Fibroblast of lung (primary cell): ENCODE measurements at regions not wholly inside any gene's neighbourhood (a gene's known extent, or its start where the extent isn't known, plus 50 kb on each side); places are given as distances from the start of the nearest gene placed in this dataset.

ENCODE experiments used
- DNase-seq, 2 donors: peaks; one replicate each; pipeline versions ENCODE4 v3.0.0 to v3.0.0-alpha.2; 2010; ENCODE audit warnings: low read depth in 2 of 2
- H2AFZ ChIP-seq: 2 replicates; pipeline ENCODE4 v1.5.1; 2012; ENCODE audit warnings: low read length, control low read depth, inconsistent platforms
- H3K27ac ChIP-seq: 2 replicates; pipeline ENCODE4 v1.5.1; 2011; ENCODE audit warnings: low read length, control low read depth; ENCODE audit not compliant: insufficient read depth
- H3K27me3 ChIP-seq: 2 replicates; pipeline ENCODE4 v1.5.1; 2011; ENCODE audit warnings: mild to moderate bottlenecking, low read length; ENCODE audit not compliant: control insufficient read depth, insufficient read depth
- H3K36me3 ChIP-seq: 2 replicates; pipeline ENCODE4 v1.5.1; 2011; ENCODE audit warnings: low read length; ENCODE audit not compliant: control insufficient read depth, insufficient read depth
- H3K4me1 ChIP-seq: 2 replicates; pipeline ENCODE4 v1.5.1; 2011; ENCODE audit warnings: low read length; ENCODE audit not compliant: control insufficient read depth, insufficient read depth; ENCODE audit errors: extremely low read depth
- H3K4me2 ChIP-seq: 2 replicates; pipeline ENCODE4 v1.5.1; 2011; ENCODE audit warnings: low read length, control low read depth; ENCODE audit not compliant: insufficient read depth; ENCODE audit errors: extremely low read depth
- H3K4me3 ChIP-seq, 4 experiments: fragments of 200-600 bp in 1 of 4; sonication (generic) in 1 of 4; replicated peaks in 1 of 4; 2 replicates each; pipeline ENCODE4 v1.5.1; 2011 to 2016; ENCODE audit warnings: low read length in 4 of 4, low read depth in 3 of 4, mild to moderate bottlenecking in 3 of 4, control low read depth in 2 of 4, inconsistent platforms in 1 of 4, mixed read lengths in 1 of 4; ENCODE audit not compliant: insufficient read depth in 1 of 4; ENCODE audit errors: control extremely low read depth in 1 of 4
- H3K79me2 ChIP-seq: 2 replicates; pipeline ENCODE4 v1.5.1; 2012; ENCODE audit warnings: mild to moderate bottlenecking, low read length, inconsistent platforms; ENCODE audit not compliant: control insufficient read depth, insufficient read depth
- H3K9ac ChIP-seq: 2 replicates; pipeline ENCODE4 v1.5.1; 2011; ENCODE audit warnings: mild to moderate bottlenecking, low read length, control low read depth; ENCODE audit not compliant: insufficient read depth
- H3K9me3 ChIP-seq: 2 replicates; pipeline ENCODE4 v1.5.1; 2012; ENCODE audit warnings: low read depth, low read length; ENCODE audit not compliant: control insufficient read depth, insufficient read depth
- H4K20me1 ChIP-seq: 2 replicates; pipeline ENCODE4 v1.5.1; 2011; ENCODE audit warnings: low read length; ENCODE audit not compliant: control insufficient read depth, insufficient read depth; ENCODE audit errors: extremely low read depth
- EZH2 ChIP-seq: IDR thresholded peaks from 2 replicates; pipeline ENCODE4 v1.5.1; 2012; ENCODE audit warnings: low read length, control low read depth, mild to moderate bottlenecking; ENCODE audit errors: missing control alignments
- TF ChIP-seq, protein P1 (sequence below), 2 donors: IDR thresholded peaks in 1 of 2; conservative IDR thresholded peaks in 1 of 2; 1 replicate in 1 of 2; 2 replicates in 1 of 2; pipeline ENCODE4 v1.5.1; 2011 to 2012; ENCODE audit warnings: low read length in 2 of 2, control low read depth in 1 of 2, inconsistent platforms in 1 of 2, low read depth in 1 of 2, mild to moderate bottlenecking in 1 of 2

DNA sequence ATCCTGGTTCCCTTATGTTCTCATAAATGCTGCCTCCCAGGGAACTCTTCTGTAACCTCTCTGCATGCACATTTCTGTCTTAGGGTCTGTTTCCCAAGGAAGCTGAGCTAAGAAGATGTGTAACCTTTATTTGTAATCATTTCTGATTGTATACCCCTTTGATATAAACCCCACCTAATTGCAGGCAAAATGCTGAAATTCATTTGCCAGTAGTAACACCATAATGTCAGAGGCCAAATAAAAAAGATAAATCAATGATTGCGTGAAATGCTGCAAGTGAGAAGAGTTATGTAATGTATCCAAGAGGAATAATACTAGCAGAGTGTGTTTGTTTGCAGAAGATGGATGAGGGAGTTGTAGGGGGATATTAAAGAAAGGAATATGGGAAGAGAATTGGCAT is 822.6 kb upstream of the GRAMD2B start:
- no peak for TF ChIP-seq EZH2
- TF ChIP-seq, protein P1, sequence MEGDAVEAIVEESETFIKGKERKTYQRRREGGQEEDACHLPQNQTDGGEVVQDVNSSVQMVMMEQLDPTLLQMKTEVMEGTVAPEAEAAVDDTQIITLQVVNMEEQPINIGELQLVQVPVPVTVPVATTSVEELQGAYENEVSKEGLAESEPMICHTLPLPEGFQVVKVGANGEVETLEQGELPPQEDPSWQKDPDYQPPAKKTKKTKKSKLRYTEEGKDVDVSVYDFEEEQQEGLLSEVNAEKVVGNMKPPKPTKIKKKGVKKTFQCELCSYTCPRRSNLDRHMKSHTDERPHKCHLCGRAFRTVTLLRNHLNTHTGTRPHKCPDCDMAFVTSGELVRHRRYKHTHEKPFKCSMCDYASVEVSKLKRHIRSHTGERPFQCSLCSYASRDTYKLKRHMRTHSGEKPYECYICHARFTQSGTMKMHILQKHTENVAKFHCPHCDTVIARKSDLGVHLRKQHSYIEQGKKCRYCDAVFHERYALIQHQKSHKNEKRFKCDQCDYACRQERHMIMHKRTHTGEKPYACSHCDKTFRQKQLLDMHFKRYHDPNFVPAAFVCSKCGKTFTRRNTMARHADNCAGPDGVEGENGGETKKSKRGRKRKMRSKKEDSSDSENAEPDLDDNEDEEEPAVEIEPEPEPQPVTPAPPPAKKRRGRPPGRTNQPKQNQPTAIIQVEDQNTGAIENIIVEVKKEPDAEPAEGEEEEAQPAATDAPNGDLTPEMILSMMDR (conservative IDR thresholded peaks at IDR 0.05 in 1 of 2, IDR thresholded peaks at IDR 0.05 in 1 of 2; ENCODE audit: low read depth in 1 of 2, low read length in 2 of 2), result no peak
- no peak for DNase-seq
- no peak overlapping the region for H3K27ac ChIP-seq
- H3K36me3 ChIP-seq, result no peaks in the 10 kb centered on the region
- no peak overlapping the region for H3K4me3 ChIP-seq
- H4K20me1 ChIP-seq, result no peaks in the 10 kb centered on the region
- H3K4me1 ChIP-seq, result peaks cover 3% of the 10 kb centered on the region
- H3K27me3 ChIP-seq, result no peaks in the 10 kb centered on the region
- no peaks in the 10 kb centered on the region for H3K79me2 ChIP-seq
- H3K9ac ChIP-seq, result no peak overlapping the region
- no peaks in the 10 kb centered on the region for H3K9me3 ChIP-seq
- H2AFZ ChIP-seq, result no peak overlapping the region
- no peak overlapping the region for H3K4me2 ChIP-seq

DNA sequence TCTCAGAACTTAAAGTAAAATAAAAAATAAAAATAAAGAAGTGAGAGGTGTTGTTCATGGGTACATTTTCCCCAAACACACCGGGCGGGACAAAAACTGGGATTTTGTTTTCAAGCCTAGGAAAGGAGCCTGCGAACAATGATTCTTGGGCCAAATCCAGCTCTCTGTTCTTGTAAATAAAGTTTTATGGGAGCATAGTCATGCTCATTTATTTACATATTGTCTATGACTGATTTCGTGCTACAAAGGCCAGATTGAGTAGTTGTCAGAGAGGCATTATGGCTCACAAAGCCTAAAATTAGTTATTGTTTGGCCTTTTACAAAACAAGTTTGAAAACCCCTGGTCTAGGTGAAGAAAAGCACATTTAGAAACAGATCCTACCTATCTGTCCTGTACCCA is 821.0 kb upstream of the GRAMD2B start:
- Histone ChIP-seq H3K4me3 (no peak overlapping the region), H3K27me3 (no peaks in the 10 kb centered on the region), H4K20me1 (no peaks in the 10 kb centered on the region), H3K9me3 (no peaks in the 10 kb centered on the region), H3K36me3 (no peaks in the 10 kb centered on the region), H3K9ac (no peak overlapping the region), H3K27ac (no peak overlapping the region), H3K4me1 (peaks cover 3% of the 10 kb centered on the region), H3K4me2 (no peak overlapping the region), H2AFZ (no peak overlapping the region), H3K79me2 (no peaks in the 10 kb centered on the region)
- TF ChIP-seq EZH2, result no peak
- TF ChIP-seq, protein P1 (conservative IDR thresholded peaks at IDR 0.05 in 1 of 2, IDR thresholded peaks at IDR 0.05 in 1 of 2; ENCODE audit: low read depth in 1 of 2, low read length in 2 of 2), result no peak
- no peak for DNase-seq

DNA sequence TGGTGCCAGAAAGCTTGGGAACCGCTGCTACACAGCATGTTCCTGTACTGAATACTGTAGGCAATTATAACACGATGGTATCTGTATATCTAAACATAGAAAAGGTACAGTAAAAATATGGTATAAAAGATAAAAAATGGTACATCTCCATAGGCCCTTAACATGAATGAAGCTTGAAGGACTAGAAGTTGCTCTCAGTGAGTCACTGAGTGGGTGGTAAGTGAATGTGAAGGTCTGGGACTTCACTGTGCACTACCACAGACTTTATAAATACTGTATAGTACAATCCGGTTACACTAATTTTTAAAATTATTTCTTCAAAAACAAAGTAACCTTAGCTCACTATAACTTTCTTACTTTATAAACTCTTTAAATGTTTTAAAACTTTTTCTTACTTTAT is 819.9 kb upstream of the GRAMD2B start:
- peak in 1 of 2 donors; percentile 74 for DNase-seq
- no peaks in the 10 kb centered on the region for H3K79me2 ChIP-seq
- no peak overlapping the region for H2AFZ ChIP-seq
- H3K9me3 ChIP-seq, result no peaks in the 10 kb centered on the region
- H3K27ac ChIP-seq, result no peak overlapping the region
- TF ChIP-seq, protein P1 (conservative IDR thresholded peaks at IDR 0.05 in 1 of 2, IDR thresholded peaks at IDR 0.05 in 1 of 2; ENCODE audit: low read depth in 1 of 2, low read length in 2 of 2), result no peak
- no peak for TF ChIP-seq EZH2
- no peaks in the 10 kb centered on the region for H3K36me3 ChIP-seq
- H3K4me2 ChIP-seq, result no peak overlapping the region
- no peaks in the 10 kb centered on the region for H3K27me3 ChIP-seq
- H3K4me3 ChIP-seq, result no peak overlapping the region
- no peak overlapping the region for H3K9ac ChIP-seq
- no peaks in the 10 kb centered on the region for H3K4me1 ChIP-seq
- no peaks in the 10 kb centered on the region for H4K20me1 ChIP-seq
